ENCODE measurements at regions not wholly inside any gene's neighbourhood (a gene's known extent, or its start where the extent isn't known, plus 50 kb on each side); places are given as distances from the start of the nearest gene placed in this dataset.
"Not testable (repeated sequence)": the region's sequence is repeated elsewhere in the genome, so short reads cannot be mapped to it uniquely, and the experiment has no call there.

- no peak overlapping the region for H3K4me3 ChIP-seq (ENCODE audit: insufficient read depth, low read depth, low read length)
- DNase-seq: no peak
These were observed 126.1 kb upstream of the CACHD1 start for GRCh38 chr1:64343823-64344190.

GRCh38 chr1:64348270-64348960 is 121.5 kb upstream of the CACHD1 start:
- Histone ChIP-seq H3K36me3 (replicated peaks; ENCODE audit: control insufficient read depth, insufficient read depth, low read length) (no peaks in the 10 kb centered on the region), H3K4me3 (ENCODE audit: insufficient read depth, low read depth, low read length) (no peak overlapping the region), H3K27me3 (ENCODE audit: control insufficient read depth, insufficient read depth, low read length) (no peaks in the 10 kb centered on the region)
- DNase-seq: no peak

More at GRCh38 chr1:64343823-64344190, 126.1 kb upstream of the CACHD1 start:
- H3K36me3 ChIP-seq (replicated peaks; ENCODE audit: control insufficient read depth, insufficient read depth, low read length): no peaks in the 10 kb centered on the region
- peaks cover 2% of the 10 kb centered on the region; the same call in 1 of the 2 replicates for H3K27me3 ChIP-seq (ENCODE audit: control insufficient read depth, insufficient read depth, low read length)

GRCh38 chr1:64348961-64349648 is 120.8 kb upstream of the CACHD1 start:
- H3K4me3 ChIP-seq (ENCODE audit: insufficient read depth, low read depth, low read length): no peak overlapping the region
- DNase-seq: no peak
- no peaks in the 10 kb centered on the region for H3K36me3 ChIP-seq (replicated peaks; ENCODE audit: control insufficient read depth, insufficient read depth, low read length)
- no peaks in the 10 kb centered on the region for H3K27me3 ChIP-seq (ENCODE audit: control insufficient read depth, insufficient read depth, low read length)

GRCh38 chr1:64355534-64355933 is 114.4 kb upstream of the CACHD1 start:
- DNase-seq; H3K36me3 ChIP-seq (replicated peaks; ENCODE audit: control insufficient read depth, insufficient read depth, low read length); H3K4me3 ChIP-seq (ENCODE audit: insufficient read depth, low read depth, low read length): not testable (repeated sequence)
- peaks cover 13% of the 10 kb centered on the region for H3K27me3 ChIP-seq (ENCODE audit: control insufficient read depth, insufficient read depth, low read length)

GRCh38 chr1:64356636-64357256 is 113.2 kb upstream of the CACHD1 start:
- peak; percentile 61 for DNase-seq
- Histone ChIP-seq H3K27me3 (ENCODE audit: control insufficient read depth, insufficient read depth, low read length) (peaks cover 13% of the 10 kb centered on the region), H3K4me3 (ENCODE audit: insufficient read depth, low read depth, low read length) (peak overlapping the region; percentile 24), H3K36me3 (replicated peaks; ENCODE audit: control insufficient read depth, insufficient read depth, low read length) (no peaks in the 10 kb centered on the region)

- no peaks in the 10 kb centered on the region for H3K36me3 ChIP-seq (replicated peaks; ENCODE audit: control insufficient read depth, insufficient read depth, low read length)
- peak; percentile 64 for DNase-seq
- peaks cover 13% of the 10 kb centered on the region for H3K27me3 ChIP-seq (ENCODE audit: control insufficient read depth, insufficient read depth, low read length)
- H3K4me3 ChIP-seq (ENCODE audit: insufficient read depth, low read depth, low read length): no peak overlapping the region
These were observed 112.5 kb upstream of the CACHD1 start for GRCh38 chr1:64357422-64357821.

- no peak overlapping the region for H3K4me3 ChIP-seq (ENCODE audit: insufficient read depth, low read depth, low read length)
- no peaks in the 10 kb centered on the region for H3K36me3 ChIP-seq (replicated peaks; ENCODE audit: control insufficient read depth, insufficient read depth, low read length)
- no peak for DNase-seq
- H3K27me3 ChIP-seq (ENCODE audit: control insufficient read depth, insufficient read depth, low read length): peaks cover 13% of the 10 kb centered on the region
These were observed 111.2 kb upstream of the CACHD1 start for GRCh38 chr1:64358692-64359091.

GRCh38 chr1:64361974-64362373 is 108.0 kb upstream of the CACHD1 start:
- no peak for DNase-seq
- peaks cover 8% of the 10 kb centered on the region for H3K27me3 ChIP-seq (ENCODE audit: control insufficient read depth, insufficient read depth, low read length)
- no peaks in the 10 kb centered on the region for H3K36me3 ChIP-seq (replicated peaks; ENCODE audit: control insufficient read depth, insufficient read depth, low read length)
- H3K4me3 ChIP-seq (ENCODE audit: insufficient read depth, low read depth, low read length): no peak overlapping the region

GRCh38 chr1:64363111-64363510 is 106.8 kb upstream of the CACHD1 start:
- Histone ChIP-seq H3K27me3 (ENCODE audit: control insufficient read depth, insufficient read depth, low read length) (peaks cover 5% of the 10 kb centered on the region), H3K36me3 (replicated peaks; ENCODE audit: control insufficient read depth, insufficient read depth, low read length) (no peaks in the 10 kb centered on the region), H3K4me3 (ENCODE audit: insufficient read depth, low read depth, low read length) (no peak overlapping the region)
- no peak for DNase-seq

- Histone ChIP-seq H3K27me3 (ENCODE audit: control insufficient read depth, insufficient read depth, low read length) (peaks cover 3% of the 10 kb centered on the region), H3K4me3 (ENCODE audit: insufficient read depth, low read depth, low read length) (no peak overlapping the region), H3K36me3 (replicated peaks; ENCODE audit: control insufficient read depth, insufficient read depth, low read length) (no peaks in the 10 kb centered on the region)
- no peak for DNase-seq
These were observed 106.3 kb upstream of the CACHD1 start for GRCh38 chr1:64363616-64364015.

- no peaks in the 10 kb centered on the region for H3K36me3 ChIP-seq (replicated peaks; ENCODE audit: control insufficient read depth, insufficient read depth, low read length)
- H3K4me3 ChIP-seq (ENCODE audit: insufficient read depth, low read depth, low read length): no peak overlapping the region
- H3K27me3 ChIP-seq (ENCODE audit: control insufficient read depth, insufficient read depth, low read length): no peaks in the 10 kb centered on the region
- DNase-seq: no peak
These were observed 103.1 kb upstream of the CACHD1 start for GRCh38 chr1:64366821-64367220.

GRCh38 chr1:64368344-64368743 is 101.6 kb upstream of the CACHD1 start:
- no peak for DNase-seq
- Histone ChIP-seq H3K36me3 (replicated peaks; ENCODE audit: control insufficient read depth, insufficient read depth, low read length) (no peaks in the 10 kb centered on the region), H3K27me3 (ENCODE audit: control insufficient read depth, insufficient read depth, low read length) (no peaks in the 10 kb centered on the region)

GRCh38 chr1:64378826-64379225 is 91.1 kb upstream of the CACHD1 start:
- Histone ChIP-seq H3K36me3 (replicated peaks; ENCODE audit: control insufficient read depth, insufficient read depth, low read length) (no peaks in the 10 kb centered on the region), H3K27me3 (ENCODE audit: control insufficient read depth, insufficient read depth, low read length) (no peaks in the 10 kb centered on the region; the same call in 1 of the 2 replicates), H3K4me3 (ENCODE audit: insufficient read depth, low read depth, low read length) (no peak overlapping the region)
- DNase-seq: peak; percentile 16

More at GRCh38 chr1:64368344-64368743, 101.6 kb upstream of the CACHD1 start:
- no peak overlapping the region for H3K4me3 ChIP-seq (ENCODE audit: insufficient read depth, low read depth, low read length)

- Histone ChIP-seq H3K4me3 (ENCODE audit: insufficient read depth, low read depth, low read length) (no peak overlapping the region), H3K27me3 (ENCODE audit: control insufficient read depth, insufficient read depth, low read length) (no peaks in the 10 kb centered on the region), H3K36me3 (replicated peaks; ENCODE audit: control insufficient read depth, insufficient read depth, low read length) (no peaks in the 10 kb centered on the region)
- no peak for DNase-seq
These were observed 82.3 kb upstream of the CACHD1 start for GRCh38 chr1:64387389-64388285.
